ENCODE measurements at regions not wholly inside any gene's neighbourhood (a gene's known extent, or its start where the extent isn't known, plus 50 kb on each side); places are given as distances from the start of the nearest gene placed in this dataset.

GRCh38 chr1:195897076-195897475 is 711.2 kb downstream of the KCNT2 start:
- no peaks in the 10 kb centered on the region for H3K9me3 Mint-ChIP-seq
- peak; percentile 25; the same call in 1 of the 2 replicates for TF ChIP-seq CTCF (IDR thresholded peaks at IDR 0.05)
- DNase-seq = no peak
- no peaks in the 10 kb centered on the region for H3K27me3 Mint-ChIP-seq (ENCODE audit: insufficient read depth)
- no peak overlapping the region for H3K27ac Mint-ChIP-seq
- H3K4me1 Mint-ChIP-seq (ENCODE audit: low read depth) = peaks cover 24% of the 10 kb centered on the region; the same call in 1 of the 2 replicates
- H3K4me3 Mint-ChIP-seq = no peak overlapping the region
- H3K36me3 Mint-ChIP-seq (ENCODE audit: low read depth) = no peaks in the 10 kb centered on the region

- DNase-seq = peak; percentile 4
- Mint-ChIP-seq H3K9me3 (no peaks in the 10 kb centered on the region), H3K4me3 (no peak overlapping the region), H3K36me3 (ENCODE audit: low read depth) (no peaks in the 10 kb centered on the region), H3K27me3 (ENCODE audit: insufficient read depth) (no peaks in the 10 kb centered on the region), H3K4me1 (ENCODE audit: low read depth) (peaks cover 14% of the 10 kb centered on the region; the same call in 1 of the 2 replicates), H3K27ac (no peak overlapping the region)
- no peak for TF ChIP-seq CTCF (IDR thresholded peaks at IDR 0.05)
Observed at GRCh38 chr1:195894411-195894810, 713.8 kb downstream of the KCNT2 start.

- peak; percentile 47; the same call in 1 of the 2 replicates for TF ChIP-seq CTCF (IDR thresholded peaks at IDR 0.05)
- Mint-ChIP-seq H3K4me1 (ENCODE audit: low read depth) (no peaks in the 10 kb centered on the region), H3K4me3 (no peak overlapping the region), H3K27ac (no peak overlapping the region), H3K36me3 (ENCODE audit: low read depth) (no peaks in the 10 kb centered on the region), H3K27me3 (ENCODE audit: insufficient read depth) (peaks cover 2% of the 10 kb centered on the region), H3K9me3 (no peaks in the 10 kb centered on the region)
- no peak for DNase-seq
Observed at GRCh38 chr1:195886000-195886399, 722.2 kb downstream of the KCNT2 start.

GRCh38 chr1:195878478-195878877 is 729.8 kb downstream of the KCNT2 start:
- Mint-ChIP-seq H3K4me3 (no peak overlapping the region), H3K9me3 (no peaks in the 10 kb centered on the region), H3K27me3 (ENCODE audit: insufficient read depth) (no peaks in the 10 kb centered on the region), H3K27ac (no peak overlapping the region), H3K4me1 (ENCODE audit: low read depth) (no peaks in the 10 kb centered on the region), H3K36me3 (ENCODE audit: low read depth) (no peaks in the 10 kb centered on the region)
- TF ChIP-seq CTCF (IDR thresholded peaks at IDR 0.05) = no peak
- DNase-seq = no peak

- Mint-ChIP-seq H3K9me3 (no peaks in the 10 kb centered on the region; the same call in 1 of the 2 replicates), H3K4me3 (no peak overlapping the region), H3K27me3 (ENCODE audit: insufficient read depth) (no peaks in the 10 kb centered on the region), H3K36me3 (ENCODE audit: low read depth) (no peaks in the 10 kb centered on the region), H3K4me1 (ENCODE audit: low read depth) (no peaks in the 10 kb centered on the region), H3K27ac (no peak overlapping the region)
- no peak for TF ChIP-seq CTCF (IDR thresholded peaks at IDR 0.05)
- DNase-seq = no peak
Observed at GRCh38 chr1:195876792-195877191, 731.4 kb downstream of the KCNT2 start.

GRCh38 chr1:195872376-195872775 is 735.9 kb downstream of the KCNT2 start:
- Mint-ChIP-seq H3K36me3 (ENCODE audit: low read depth) (no peaks in the 10 kb centered on the region), H3K4me1 (ENCODE audit: low read depth) (no peaks in the 10 kb centered on the region; the same call in 1 of the 2 replicates), H3K9me3 (no peaks in the 10 kb centered on the region; the same call in 1 of the 2 replicates), H3K27ac (no peak overlapping the region), H3K27me3 (ENCODE audit: insufficient read depth) (no peaks in the 10 kb centered on the region), H3K4me3 (no peak overlapping the region)
- DNase-seq = no peak
- no peak for TF ChIP-seq CTCF (IDR thresholded peaks at IDR 0.05)
